ENCODE measurements at regions not wholly inside any gene's neighbourhood (a gene's known extent, or its start where the extent isn't known, plus 50 kb on each side); places are given as distances from the start of the nearest gene placed in this dataset.

- TF ChIP-seq EP300 (IDR thresholded peaks at IDR 0.05; ENCODE audit: borderline replicate concordance in 1 of 2, low read depth in 1 of 2, low read length in 1 of 2) (no peak), MAX (IDR thresholded peaks at IDR 0.05; ENCODE audit: low read depth) (no peak), JUND (IDR thresholded peaks at IDR 0.05) (no peak), GABPA (IDR thresholded peaks at IDR 0.05; ENCODE audit: low read depth) (no peak), RAD21 (IDR thresholded peaks at IDR 0.05; ENCODE audit: low read length) (no peak), FOXJ3 (CRISPR knock-in tag; IDR thresholded peaks at IDR 0.05) (no peak), TCF12 (IDR thresholded peaks at IDR 0.05) (no peak), ZBTB33 (IDR thresholded peaks at IDR 0.05; ENCODE audit: borderline replicate concordance, low read depth) (no peak), TAF1 (IDR thresholded peaks at IDR 0.05; ENCODE audit: borderline replicate concordance, low read depth, low read length) (no peak), MXI1 (IDR thresholded peaks at IDR 0.05; ENCODE audit: low read depth, low read length) (no peak), MEF2A (IDR thresholded peaks at IDR 0.05; ENCODE audit: borderline replicate concordance, low read depth) (no peak), CHD2 (IDR thresholded peaks at IDR 0.05; ENCODE audit: low read length, partially characterized antibody) (no peak), FOSL2 (IDR thresholded peaks at IDR 0.05; ENCODE audit: borderline replicate concordance, low read depth) (no peak)
Measured at GRCh38 chr18:76673281-76674185, 148.8 kb upstream of the ZNF236 start (continued).

GRCh38 chr18:76672627-76673026 lies 149.7 kb upstream of the ZNF236 start:
- WGBS (ENCODE audit: low lambda C conversion rate): 50% methylated on average over 3 of the region's 3 CpGs
- no peaks in the 10 kb centered on the region for H3K27me3 ChIP-seq (ENCODE audit: insufficient read depth)
- CTCF ChIA-PET: no interaction called here

More at GRCh38 chr18:76672627-76673026, 149.7 kb upstream of the ZNF236 start:
- H3K36me3 ChIP-seq (replicated peaks in 1 of 2; ENCODE audit: control insufficient read depth in 1 of 2, insufficient read depth in 2 of 2, low read length in 1 of 2): no peaks in the 10 kb centered on the region
- H3K9me3 ChIP-seq: no peaks in the 10 kb centered on the region
- no peak overlapping the region for H3K4me2 ChIP-seq
- H3K79me2 ChIP-seq (ENCODE audit: insufficient read depth): no peaks in the 10 kb centered on the region
- no peak overlapping the region for H3K9ac ChIP-seq
- H3K4me1 ChIP-seq (ENCODE audit: control insufficient read depth in 1 of 2, insufficient read depth in 2 of 2, low read depth in 1 of 2, low read length in 1 of 2): no peaks in the 10 kb centered on the region
- H3K27ac ChIP-seq (ENCODE audit: low read depth in 2 of 2, low read length in 1 of 2): no peak overlapping the region
- no peak for TF ChIP-seq RXRA (IDR thresholded peaks at IDR 0.05; ENCODE audit: borderline replicate concordance, low read depth)
- no peak for TF ChIP-seq CHD2 (IDR thresholded peaks at IDR 0.05; ENCODE audit: low read length, partially characterized antibody)
- no peak for TF ChIP-seq NRF1 (IDR thresholded peaks at IDR 0.05; ENCODE audit: low read depth, low read length)
- TF ChIP-seq TEAD4 (IDR thresholded peaks at IDR 0.05; ENCODE audit: borderline replicate concordance, insufficient read depth): no peak
- no peak for TF ChIP-seq RFX5 (IDR thresholded peaks at IDR 0.05; ENCODE audit: low read length)
- H4K20me1 ChIP-seq (ENCODE audit: insufficient read depth): no peaks in the 10 kb centered on the region
- H3K4me3 ChIP-seq (ENCODE audit: low read depth in 2 of 2, low read length in 1 of 2): no peak overlapping the region
- no peaks in the 10 kb centered on the region for H3K9me2 ChIP-seq
- POLR2A ChIA-PET: no interaction called here
- no peak for DNase-seq
- H3F3A ChIP-seq (replicated peaks; ENCODE audit: insufficient read depth): no peaks in the 10 kb centered on the region
- no peak overlapping the region for H2AFZ ChIP-seq (ENCODE audit: low read depth)

All from SK-N-SH (cell line).